ENCODE measurements at regions not wholly inside any gene's neighbourhood (a gene's known extent, or its start where the extent isn't known, plus 50 kb on each side); places are given as distances from the start of the nearest gene placed in this dataset.

GRCh38 chr13:106675311-106675710, 107.4 kb upstream of the ARGLU1 start:
- H4K20me1 ChIP-seq (replicated peaks; ENCODE audit: control insufficient read depth, insufficient read depth, low read length) = no peaks in the 10 kb centered on the region
- in situ Hi-C loops (cut with MboI) = no loop called here
- H3K79me2 ChIP-seq (ENCODE audit: control insufficient read depth, insufficient read depth, low read length) = no peaks in the 10 kb centered on the region
- FAIRE-seq (no peak), DNase-seq (ENCODE audit: extremely low read depth in 1 of 4, low spot score in 3 of 4) (no peak), ATAC-seq (no peak)
- no peaks in the 10 kb centered on the region for H3K27me3 ChIP-seq (ENCODE audit: control insufficient read depth in 2 of 2, insufficient read depth in 2 of 2, low read length in 2 of 2)
- no peaks in the 10 kb centered on the region for H3K36me3 ChIP-seq (ENCODE audit: control insufficient read depth, insufficient read depth, low read length)
- ChIA-PET CTCF (ENCODE audit: low intra/inter-chr PET ratio) (no interaction called here), POLR2A (no interaction called here)
- no peak overlapping the region for H3K4me2 ChIP-seq (ENCODE audit: insufficient read depth, low read length)
- no peaks in the 10 kb centered on the region for H3K9me3 ChIP-seq (replicated peaks; ENCODE audit: control insufficient read depth, insufficient read depth, low read depth, low read length)
- H2AFZ ChIP-seq (ENCODE audit: low read depth, low read length) = no peak overlapping the region
- H3K4me1 ChIP-seq (replicated peaks in 1 of 2; ENCODE audit: control insufficient read depth in 2 of 2, insufficient read depth in 2 of 2, low read length in 2 of 2) = no peaks in the 10 kb centered on the region; a peak in 1 of 5 replicates
- TF ChIP-seq BRF1 (IDR thresholded peaks at IDR 0.05; ENCODE audit: borderline replicate concordance, extremely low read depth, insufficient read length) (no peak), KLF10 (CRISPR knock-in tag; IDR thresholded peaks at IDR 0.05) (no peak), PKNOX1 (IDR thresholded peaks at IDR 0.05) (no peak), ZNF217 (CRISPR knock-in tag; IDR thresholded peaks at IDR 0.05) (no peak), CCNT2 (IDR thresholded peaks at IDR 0.05; ENCODE audit: borderline replicate concordance, extremely low read depth, insufficient read length, low read depth, low read length) (no peak), PREB (CRISPR knock-in tag; IDR thresholded peaks at IDR 0.05) (no peak), GMEB1 (CRISPR knock-in tag; IDR thresholded peaks at IDR 0.05) (no peak), GATA2 (CRISPR knock-in tag; IDR thresholded peaks at IDR 0.05) (no peak), SP1 (CRISPR knock-in tag; IDR thresholded peaks at IDR 0.05) (no peak), POLR3A (IDR thresholded peaks at IDR 0.05; ENCODE audit: borderline replicate concordance, extremely low read depth, insufficient read depth, insufficient read length) (no peak), ZFPM2 (CRISPR knock-in tag; IDR thresholded peaks at IDR 0.05) (no peak), CGGBP1 (CRISPR knock-in tag; IDR thresholded peaks at IDR 0.05) (no peak), ATF7 (IDR thresholded peaks at IDR 0.05) (no peak)
- no peak overlapping the region for H3K27ac ChIP-seq (ENCODE audit: extremely low read depth, low read depth, low read length)
- H3K9ac ChIP-seq (ENCODE audit: insufficient read depth in 1 of 2, low read depth in 2 of 2, low read length in 2 of 2) = no peak overlapping the region
- no peaks in the 10 kb centered on the region for H3K9me1 ChIP-seq (ENCODE audit: control insufficient read depth, insufficient read depth, low read length)
- no TSS peak for BruUV-seq (replicated peaks)
- H3K4me3 ChIP-seq = no peak overlapping the region
- intact Hi-C loops (cut with micrococcal nuclease) = no loop called here

All from K562 (cell line).